ENCODE measurements at regions not wholly inside any gene's neighbourhood (a gene's known extent, or its start where the extent isn't known, plus 50 kb on each side); places are given as distances from the start of the nearest gene placed in this dataset.

DNA sequence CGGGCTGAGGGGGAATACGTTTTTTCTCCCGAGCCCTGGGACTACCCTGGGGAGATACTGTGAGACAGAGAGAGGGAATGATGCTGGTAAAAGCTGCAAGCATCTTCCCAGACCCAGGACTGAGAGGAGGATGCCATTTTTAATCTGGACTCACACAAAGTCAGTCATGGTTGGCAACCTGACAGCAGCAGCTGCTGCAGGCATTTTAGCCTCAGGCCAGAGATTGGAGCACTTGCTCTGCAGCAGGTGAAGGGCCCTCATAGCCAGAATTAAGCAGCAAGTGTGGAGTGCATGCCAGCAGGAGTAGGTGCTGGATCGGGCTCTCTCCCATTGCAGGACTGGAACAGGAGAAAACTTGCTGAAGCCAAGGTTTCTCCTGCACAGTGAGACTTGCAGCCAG, 361.1 kb upstream of the CLEC14A start:
- ATAC-seq: no peak
- no peak for TF ChIP-seq ZFP30 (CRISPR knock-in tag; IDR thresholded peaks at IDR 0.05)
- TF ChIP-seq ZNF565 (CRISPR knock-in tag; conservative IDR thresholded peaks at IDR 0.05; ENCODE audit: low read depth): no peak
- TF ChIP-seq TCF4 (CRISPR knock-in tag; IDR thresholded peaks at IDR 0.05; ENCODE audit: borderline replicate concordance): no peak
- TF ChIP-seq SNAI2 (CRISPR knock-in tag; IDR thresholded peaks at IDR 0.05): no peak
- no peak for TF ChIP-seq ESRRG (CRISPR knock-in tag; IDR thresholded peaks at IDR 0.05)
- no peak for TF ChIP-seq ZC3H10 (CRISPR knock-in tag; IDR thresholded peaks at IDR 0.05)
- no peak for TF ChIP-seq ZNF70 (CRISPR knock-in tag; IDR thresholded peaks at IDR 0.05)
- no peak for TF ChIP-seq ZFP3 (CRISPR knock-in tag; IDR thresholded peaks at IDR 0.05)
- TF ChIP-seq, protein P1, sequence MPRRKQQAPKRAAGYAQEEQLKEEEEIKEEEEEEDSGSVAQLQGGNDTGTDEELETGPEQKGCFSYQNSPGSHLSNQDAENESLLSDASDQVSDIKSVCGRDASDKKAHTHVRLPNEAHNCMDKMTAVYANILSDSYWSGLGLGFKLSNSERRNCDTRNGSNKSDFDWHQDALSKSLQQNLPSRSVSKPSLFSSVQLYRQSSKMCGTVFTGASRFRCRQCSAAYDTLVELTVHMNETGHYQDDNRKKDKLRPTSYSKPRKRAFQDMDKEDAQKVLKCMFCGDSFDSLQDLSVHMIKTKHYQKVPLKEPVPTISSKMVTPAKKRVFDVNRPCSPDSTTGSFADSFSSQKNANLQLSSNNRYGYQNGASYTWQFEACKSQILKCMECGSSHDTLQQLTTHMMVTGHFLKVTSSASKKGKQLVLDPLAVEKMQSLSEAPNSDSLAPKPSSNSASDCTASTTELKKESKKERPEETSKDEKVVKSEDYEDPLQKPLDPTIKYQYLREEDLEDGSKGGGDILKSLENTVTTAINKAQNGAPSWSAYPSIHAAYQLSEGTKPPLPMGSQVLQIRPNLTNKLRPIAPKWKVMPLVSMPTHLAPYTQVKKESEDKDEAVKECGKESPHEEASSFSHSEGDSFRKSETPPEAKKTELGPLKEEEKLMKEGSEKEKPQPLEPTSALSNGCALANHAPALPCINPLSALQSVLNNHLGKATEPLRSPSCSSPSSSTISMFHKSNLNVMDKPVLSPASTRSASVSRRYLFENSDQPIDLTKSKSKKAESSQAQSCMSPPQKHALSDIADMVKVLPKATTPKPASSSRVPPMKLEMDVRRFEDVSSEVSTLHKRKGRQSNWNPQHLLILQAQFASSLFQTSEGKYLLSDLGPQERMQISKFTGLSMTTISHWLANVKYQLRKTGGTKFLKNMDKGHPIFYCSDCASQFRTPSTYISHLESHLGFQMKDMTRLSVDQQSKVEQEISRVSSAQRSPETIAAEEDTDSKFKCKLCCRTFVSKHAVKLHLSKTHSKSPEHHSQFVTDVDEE (CRISPR knock-in tag; IDR thresholded peaks at IDR 0.05): no peak
- TF ChIP-seq ZNF8 (CRISPR knock-in tag; IDR thresholded peaks at IDR 0.05): no peak

GRCh38 chr14:38611928-38612327, 356.0 kb upstream of the CLEC14A start:
- ATAC-seq: no peak
- TF ChIP-seq RARB (CRISPR knock-in tag; IDR thresholded peaks at IDR 0.05): no peak
- no peak for TF ChIP-seq ARNTL (CRISPR knock-in tag; IDR thresholded peaks at IDR 0.05; ENCODE audit: borderline replicate concordance, low read depth)
- no peak for TF ChIP-seq OSR1 (CRISPR knock-in tag; IDR thresholded peaks at IDR 0.05)
- TF ChIP-seq ZFP3 (CRISPR knock-in tag; IDR thresholded peaks at IDR 0.05): no peak
- TF ChIP-seq ISL1 (CRISPR knock-in tag; IDR thresholded peaks at IDR 0.05): no peak

GRCh38 chr14:38608244-38608643, 352.4 kb upstream of the CLEC14A start:
- TF ChIP-seq RARB (CRISPR knock-in tag; IDR thresholded peaks at IDR 0.05) (no peak), CSDC2 (CRISPR knock-in tag; IDR thresholded peaks at IDR 0.05) (no peak), GLIS3 (CRISPR knock-in tag; IDR thresholded peaks at IDR 0.05) (no peak), ZNF70 (CRISPR knock-in tag; IDR thresholded peaks at IDR 0.05) (no peak), ZC3H10 (CRISPR knock-in tag; IDR thresholded peaks at IDR 0.05) (no peak), PATZ1 (CRISPR knock-in tag; IDR thresholded peaks at IDR 0.05; ENCODE audit: borderline replicate concordance) (no peak), CSRNP3 (CRISPR knock-in tag; IDR thresholded peaks at IDR 0.05) (no peak), BACH2 (CRISPR knock-in tag; IDR thresholded peaks at IDR 0.05; ENCODE audit: borderline replicate concordance) (no peak), ZNF8 (CRISPR knock-in tag; IDR thresholded peaks at IDR 0.05) (no peak), TOX (CRISPR knock-in tag; IDR thresholded peaks at IDR 0.05; ENCODE audit: borderline replicate concordance) (no peak), ISL1 (CRISPR knock-in tag; IDR thresholded peaks at IDR 0.05) (no peak), PPARA (CRISPR knock-in tag; IDR thresholded peaks at IDR 0.05; ENCODE audit: borderline replicate concordance) (no peak)
- TF ChIP-seq, protein P2, sequence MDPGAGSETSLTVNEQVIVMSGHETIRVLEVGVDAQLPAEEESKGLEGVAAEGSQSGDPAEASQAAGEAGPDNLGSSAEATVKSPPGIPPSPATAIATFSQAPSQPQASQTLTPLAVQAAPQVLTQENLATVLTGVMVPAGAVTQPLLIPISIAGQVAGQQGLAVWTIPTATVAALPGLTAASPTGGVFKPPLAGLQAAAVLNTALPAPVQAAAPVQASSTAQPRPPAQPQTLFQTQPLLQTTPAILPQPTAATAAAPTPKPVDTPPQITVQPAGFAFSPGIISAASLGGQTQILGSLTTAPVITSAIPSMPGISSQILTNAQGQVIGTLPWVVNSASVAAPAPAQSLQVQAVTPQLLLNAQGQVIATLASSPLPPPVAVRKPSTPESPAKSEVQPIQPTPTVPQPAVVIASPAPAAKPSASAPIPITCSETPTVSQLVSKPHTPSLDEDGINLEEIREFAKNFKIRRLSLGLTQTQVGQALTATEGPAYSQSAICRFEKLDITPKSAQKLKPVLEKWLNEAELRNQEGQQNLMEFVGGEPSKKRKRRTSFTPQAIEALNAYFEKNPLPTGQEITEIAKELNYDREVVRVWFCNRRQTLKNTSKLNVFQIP (CRISPR knock-in tag; IDR thresholded peaks at IDR 0.05; ENCODE audit: borderline replicate concordance, low read depth): no peak
- TF ChIP-seq, protein P1 (CRISPR knock-in tag; IDR thresholded peaks at IDR 0.05): no peak
- no peak for ATAC-seq

Data from SK-N-SH treated with all-trans-retinoic acid at 6 μM for 48 hours (cell line).